ENCODE measurements at regions not wholly inside any gene's neighbourhood (a gene's known extent, or its start where the extent isn't known, plus 50 kb on each side); places are given as distances from the start of the nearest gene placed in this dataset.

- TF ChIP-seq CTCF (conservative IDR thresholded peaks at IDR 0.05 in 1 of 2, IDR thresholded peaks at IDR 0.05 in 1 of 2; ENCODE audit: extremely low read depth in 1 of 2, insufficient read depth in 1 of 2, low read depth in 1 of 2, low read length in 2 of 2): no peak
- no peak for TF ChIP-seq EZH2 (IDR thresholded peaks at IDR 0.05; ENCODE audit: borderline replicate concordance, low read length)
Measured at GRCh38 chr20:23179766-23180403, 93.8 kb upstream of the CD93 start.

Measured in mammary epithelial cell (primary cell).